Left forelimb (tissue), 1 donor: ENCODE measurements at regions not wholly inside any gene's neighbourhood (a gene's known extent, or its start where the extent isn't known, plus 50 kb on each side); places are given as distances from the start of the nearest gene placed in this dataset.

ENCODE experiments used
- DNase-seq: peaks from one replicate; pipeline ENCODE4 v3.0.0-alpha.2; 2018; ENCODE audit warnings: low spot score

GRCh38 chr7:128145191-128145590, 95.9 kb upstream of the LEP start:
- DNase-seq: no peak

- no peak for DNase-seq
Observed at GRCh38 chr7:128146052-128146451, 95.0 kb upstream of the LEP start.

GRCh38 chr7:128148676-128149075, 92.4 kb upstream of the LEP start:
- no peak for DNase-seq

- DNase-seq: no peak
Observed at GRCh38 chr7:128150223-128150865, 90.7 kb upstream of the LEP start.

GRCh38 chr7:128151635-128152034, 89.4 kb upstream of the LEP start:
- no peak for DNase-seq

- DNase-seq: no peak
Observed at GRCh38 chr7:128152721-128153120, 88.4 kb upstream of the LEP start.

- DNase-seq: no peak
Observed at GRCh38 chr7:128153436-128153835, 87.6 kb upstream of the LEP start.

GRCh38 chr7:128154504-128154903, 86.6 kb upstream of the LEP start:
- no peak for DNase-seq

- no peak for DNase-seq
Observed at GRCh38 chr7:128155100-128155740, 85.9 kb upstream of the LEP start.

GRCh38 chr7:128157906-128158305, 83.2 kb upstream of the LEP start:
- DNase-seq: no peak

GRCh38 chr7:128158370-128158769, 82.7 kb upstream of the LEP start:
- no peak for DNase-seq

GRCh38 chr7:128160296-128160695, 80.8 kb upstream of the LEP start:
- DNase-seq: no peak

- no peak for DNase-seq
Observed at GRCh38 chr7:128161466-128162125, 79.5 kb upstream of the LEP start.

- DNase-seq: no peak
Observed at GRCh38 chr7:128162666-128163065, 78.4 kb upstream of the LEP start.

GRCh38 chr7:128163473-128163872, 77.6 kb upstream of the LEP start:
- DNase-seq: no peak

GRCh38 chr7:128164061-128164954, 76.8 kb upstream of the LEP start:
- peak; percentile 47 for DNase-seq

GRCh38 chr7:128164955-128165670, 76.0 kb upstream of the LEP start:
- DNase-seq: peak; percentile 56

GRCh38 chr7:128165927-128166420, 75.1 kb upstream of the LEP start:
- no peak for DNase-seq

GRCh38 chr7:128166603-128167041, 74.5 kb upstream of the LEP start:
- DNase-seq: peak; percentile 55

GRCh38 chr7:128167042-128167701, 73.9 kb upstream of the LEP start:
- DNase-seq: peak; percentile 62
